ENCODE measurements at regions not wholly inside any gene's neighbourhood (a gene's known extent, or its start where the extent isn't known, plus 50 kb on each side); places are given as distances from the start of the nearest gene placed in this dataset.

- BruUV-seq (replicated peaks): no TSS peak
- Histone ChIP-seq H3K9me3 (ENCODE audit: low read length) (no peaks in the 10 kb centered on the region), H3K4me2 (ENCODE audit: low read length) (no peak overlapping the region), H3K4me3 (ENCODE audit: low read depth, low read length, poor library complexity, severe bottlenecking) (no peak overlapping the region), H3K36me3 (ENCODE audit: insufficient read depth, low read length) (no peaks in the 10 kb centered on the region), H3K9me2 (ENCODE audit: insufficient read depth, low read length) (no peaks in the 10 kb centered on the region), H3K79me2 (ENCODE audit: insufficient read depth, low read depth, low read length) (no peaks in the 10 kb centered on the region), H3K4me1 (ENCODE audit: insufficient read depth, low read length, poor library complexity, severe bottlenecking) (no peaks in the 10 kb centered on the region), H2AFZ (ENCODE audit: low read length) (no peak overlapping the region), H4K20me1 (ENCODE audit: insufficient read depth, low read length) (no peaks in the 10 kb centered on the region), H3K27ac (ENCODE audit: low read depth, low read length, poor library complexity, severe bottlenecking) (no peak overlapping the region)
- no peak for DNase-seq (ENCODE audit: low spot score)
- POLR2A ChIA-PET: no interaction called here
- CTCF ChIA-PET (ENCODE audit: unreplicated experiment): no interaction called here
- TF ChIP-seq CTCF (conservative IDR thresholded peaks at IDR 0.05; ENCODE audit: low read length) (no peak), EZH2phosphoT487 (IDR thresholded peaks at IDR 0.05; ENCODE audit: borderline replicate concordance, low read depth, low read length) (no peak)
- intact Hi-C loops (cut with micrococcal nuclease; ENCODE audit: unreplicated experiment): no loop called here
Observed at GRCh38 chr6:167555836-167556235, 230.9 kb downstream of the TTLL2 start.

- Histone ChIP-seq H4K20me1 (ENCODE audit: insufficient read depth, low read length) (no peaks in the 10 kb centered on the region), H3K4me3 (ENCODE audit: low read depth, low read length, poor library complexity, severe bottlenecking) (no peak overlapping the region), H3K4me2 (ENCODE audit: low read length) (no peak overlapping the region), H2AFZ (ENCODE audit: low read length) (no peak overlapping the region), H3K36me3 (ENCODE audit: insufficient read depth, low read length) (no peaks in the 10 kb centered on the region), H3K9me2 (ENCODE audit: insufficient read depth, low read length) (no peaks in the 10 kb centered on the region), H3K79me2 (ENCODE audit: insufficient read depth, low read depth, low read length) (no peaks in the 10 kb centered on the region), H3K9me3 (ENCODE audit: low read length) (no peaks in the 10 kb centered on the region), H3K4me1 (ENCODE audit: insufficient read depth, low read length, poor library complexity, severe bottlenecking) (no peaks in the 10 kb centered on the region), H3K27ac (ENCODE audit: low read depth, low read length, poor library complexity, severe bottlenecking) (no peak overlapping the region)
- no peak for DNase-seq (ENCODE audit: low spot score)
- intact Hi-C loops (cut with micrococcal nuclease; ENCODE audit: unreplicated experiment): no loop called here
- POLR2A ChIA-PET: no interaction called here
- BruUV-seq (replicated peaks): no TSS peak
- CTCF ChIA-PET (ENCODE audit: unreplicated experiment): no interaction called here
- TF ChIP-seq EZH2phosphoT487 (IDR thresholded peaks at IDR 0.05; ENCODE audit: borderline replicate concordance, low read depth, low read length) (no peak), CTCF (conservative IDR thresholded peaks at IDR 0.05; ENCODE audit: low read length) (no peak)
Observed at GRCh38 chr6:167557675-167558074, 232.8 kb downstream of the TTLL2 start.

- H3K4me2 ChIP-seq (ENCODE audit: low read length): no peak overlapping the region
- H3K79me2 ChIP-seq (ENCODE audit: insufficient read depth, low read depth, low read length): no peaks in the 10 kb centered on the region
- POLR2A ChIA-PET: no interaction called here
- no peaks in the 10 kb centered on the region for H3K36me3 ChIP-seq (ENCODE audit: insufficient read depth, low read length)
- CTCF ChIA-PET (ENCODE audit: unreplicated experiment): no interaction called here
- H3K27ac ChIP-seq (ENCODE audit: low read depth, low read length, poor library complexity, severe bottlenecking): no peak overlapping the region
- TF ChIP-seq CTCF (conservative IDR thresholded peaks at IDR 0.05; ENCODE audit: low read length) (no peak), EZH2phosphoT487 (IDR thresholded peaks at IDR 0.05; ENCODE audit: borderline replicate concordance, low read depth, low read length) (no peak)
- intact Hi-C loops (cut with micrococcal nuclease; ENCODE audit: unreplicated experiment): no loop called here
- H3K9me3 ChIP-seq (ENCODE audit: low read length): no peaks in the 10 kb centered on the region
- H2AFZ ChIP-seq (ENCODE audit: low read length): no peak overlapping the region
- H3K4me1 ChIP-seq (ENCODE audit: insufficient read depth, low read length, poor library complexity, severe bottlenecking): no peaks in the 10 kb centered on the region
- H3K9me2 ChIP-seq (ENCODE audit: insufficient read depth, low read length): no peaks in the 10 kb centered on the region
- no peak for DNase-seq (ENCODE audit: low spot score)
- no TSS peak for BruUV-seq (replicated peaks)
- no peaks in the 10 kb centered on the region for H4K20me1 ChIP-seq (ENCODE audit: insufficient read depth, low read length)
- H3K4me3 ChIP-seq (ENCODE audit: low read depth, low read length, poor library complexity, severe bottlenecking): no peak overlapping the region
Observed at GRCh38 chr6:167558246-167559177, 233.6 kb downstream of the TTLL2 start.
